ENCODE measurements at regions not wholly inside any gene's neighbourhood (a gene's known extent, or its start where the extent isn't known, plus 50 kb on each side); places are given as distances from the start of the nearest gene placed in this dataset.

DNA sequence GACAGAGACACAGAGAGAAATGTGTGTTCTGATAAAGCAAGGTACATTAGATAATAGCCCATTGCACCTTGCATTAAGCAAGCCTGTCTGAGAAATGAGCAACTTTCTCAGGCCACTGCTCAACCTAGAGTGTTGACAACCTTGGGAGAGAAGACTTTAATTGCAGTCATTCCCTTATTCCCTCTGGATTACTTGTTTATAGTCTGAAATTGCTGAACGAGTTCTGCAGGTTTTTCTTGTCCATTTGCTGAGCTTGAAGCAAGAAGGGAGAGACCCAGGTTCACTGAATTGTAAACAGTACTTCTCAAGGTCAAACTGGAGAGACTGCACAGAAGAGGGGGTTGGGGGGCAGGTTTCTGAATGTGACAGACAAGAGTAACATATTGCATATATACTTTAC, 159.4 kb upstream of the PLEKHG7 start (continued):
- TF ChIP-seq ZNF462 (CRISPR knock-in tag; IDR thresholded peaks at IDR 0.05), result no peak
- no peak for TF ChIP-seq ZNF331 (CRISPR knock-in tag; IDR thresholded peaks at IDR 0.05; ENCODE audit: low read depth)
- TF ChIP-seq JUNB (IDR thresholded peaks at IDR 0.05; ENCODE audit: unreplicated experiment), result no peak
- TF ChIP-seq ZNF114 (CRISPR knock-in tag; IDR thresholded peaks at IDR 0.05), result no peak
- no peak for TF ChIP-seq CREB1 (CRISPR knock-in tag; IDR thresholded peaks at IDR 0.05; ENCODE audit: low read depth)
- TF ChIP-seq STAT1 (IDR thresholded peaks at IDR 0.05; ENCODE audit: unreplicated experiment), result no peak
- TF ChIP-seq, protein P1, sequence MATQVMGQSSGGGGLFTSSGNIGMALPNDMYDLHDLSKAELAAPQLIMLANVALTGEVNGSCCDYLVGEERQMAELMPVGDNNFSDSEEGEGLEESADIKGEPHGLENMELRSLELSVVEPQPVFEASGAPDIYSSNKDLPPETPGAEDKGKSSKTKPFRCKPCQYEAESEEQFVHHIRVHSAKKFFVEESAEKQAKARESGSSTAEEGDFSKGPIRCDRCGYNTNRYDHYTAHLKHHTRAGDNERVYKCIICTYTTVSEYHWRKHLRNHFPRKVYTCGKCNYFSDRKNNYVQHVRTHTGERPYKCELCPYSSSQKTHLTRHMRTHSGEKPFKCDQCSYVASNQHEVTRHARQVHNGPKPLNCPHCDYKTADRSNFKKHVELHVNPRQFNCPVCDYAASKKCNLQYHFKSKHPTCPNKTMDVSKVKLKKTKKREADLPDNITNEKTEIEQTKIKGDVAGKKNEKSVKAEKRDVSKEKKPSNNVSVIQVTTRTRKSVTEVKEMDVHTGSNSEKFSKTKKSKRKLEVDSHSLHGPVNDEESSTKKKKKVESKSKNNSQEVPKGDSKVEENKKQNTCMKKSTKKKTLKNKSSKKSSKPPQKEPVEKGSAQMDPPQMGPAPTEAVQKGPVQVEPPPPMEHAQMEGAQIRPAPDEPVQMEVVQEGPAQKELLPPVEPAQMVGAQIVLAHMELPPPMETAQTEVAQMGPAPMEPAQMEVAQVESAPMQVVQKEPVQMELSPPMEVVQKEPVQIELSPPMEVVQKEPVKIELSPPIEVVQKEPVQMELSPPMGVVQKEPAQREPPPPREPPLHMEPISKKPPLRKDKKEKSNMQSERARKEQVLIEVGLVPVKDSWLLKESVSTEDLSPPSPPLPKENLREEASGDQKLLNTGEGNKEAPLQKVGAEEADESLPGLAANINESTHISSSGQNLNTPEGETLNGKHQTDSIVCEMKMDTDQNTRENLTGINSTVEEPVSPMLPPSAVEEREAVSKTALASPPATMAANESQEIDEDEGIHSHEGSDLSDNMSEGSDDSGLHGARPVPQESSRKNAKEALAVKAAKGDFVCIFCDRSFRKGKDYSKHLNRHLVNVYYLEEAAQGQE (IDR thresholded peaks at IDR 0.05; ENCODE audit: unreplicated experiment), result no peak
- no peak for TF ChIP-seq NANOG (IDR thresholded peaks at IDR 0.05; ENCODE audit: borderline replicate concordance)
- TF ChIP-seq, protein P2, sequence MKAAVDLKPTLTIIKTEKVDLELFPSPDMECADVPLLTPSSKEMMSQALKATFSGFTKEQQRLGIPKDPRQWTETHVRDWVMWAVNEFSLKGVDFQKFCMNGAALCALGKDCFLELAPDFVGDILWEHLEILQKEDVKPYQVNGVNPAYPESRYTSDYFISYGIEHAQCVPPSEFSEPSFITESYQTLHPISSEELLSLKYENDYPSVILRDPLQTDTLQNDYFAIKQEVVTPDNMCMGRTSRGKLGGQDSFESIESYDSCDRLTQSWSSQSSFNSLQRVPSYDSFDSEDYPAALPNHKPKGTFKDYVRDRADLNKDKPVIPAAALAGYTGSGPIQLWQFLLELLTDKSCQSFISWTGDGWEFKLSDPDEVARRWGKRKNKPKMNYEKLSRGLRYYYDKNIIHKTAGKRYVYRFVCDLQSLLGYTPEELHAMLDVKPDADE (IDR thresholded peaks at IDR 0.05), result no peak
- TF ChIP-seq EZH2phosphoT487 (IDR thresholded peaks at IDR 0.05; ENCODE audit: unreplicated experiment), result no peak
- no peak for TF ChIP-seq EZH2 (IDR thresholded peaks at IDR 0.05; ENCODE audit: low read depth, unreplicated experiment)
- TF ChIP-seq POLR2AphosphoS5 (IDR thresholded peaks at IDR 0.05; ENCODE audit: low read depth), result no peak

Measured in GM23338 (cell line).